Tongue (tissue), 1 donor: ENCODE measurements at regions not wholly inside any gene's neighbourhood (a gene's known extent, or its start where the extent isn't known, plus 50 kb on each side); places are given as distances from the start of the nearest gene placed in this dataset.
A peak's percentile ranks its signal among the peaks of the same experiment; 100 is the strongest.
"Not testable (repeated sequence)": the region's sequence is repeated elsewhere in the genome, so short reads cannot be mapped to it uniquely, and the experiment has no call there.

Experiments used
- DNase-seq: peaks from one replicate; pipeline ENCODE4 v3.0.0-alpha.2; 2015

DNA sequence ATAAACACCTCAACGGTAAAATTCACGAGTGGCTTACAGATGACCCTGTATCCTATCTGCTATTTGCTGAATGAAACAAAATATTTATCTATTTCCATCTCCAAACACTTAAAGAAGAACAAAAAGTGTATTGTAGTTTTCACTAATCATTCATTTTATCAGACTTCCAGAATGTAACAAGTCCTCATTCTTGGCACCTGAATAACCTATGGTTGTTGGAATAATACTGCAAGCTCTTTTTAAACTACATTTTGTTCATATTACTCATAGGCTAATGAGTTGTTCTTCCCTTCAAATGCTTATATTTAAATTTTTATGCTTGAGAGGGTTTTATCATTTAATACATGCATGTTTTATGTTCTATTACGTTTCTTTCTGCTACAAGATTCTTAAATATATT, 1434.1 kb downstream of the SI start:
- DNase-seq = no peak

GRCh38 chr3:163632722-163633121, 1445.6 kb downstream of the SI start:
- DNase-seq = no peak

GRCh38 chr3:163626753-163627152, 1451.5 kb downstream of the SI start:
- DNase-seq = no peak

- DNase-seq = peak; percentile 28
These were observed 1455.9 kb downstream of the SI start for GRCh38 chr3:163622384-163622783.

DNA sequence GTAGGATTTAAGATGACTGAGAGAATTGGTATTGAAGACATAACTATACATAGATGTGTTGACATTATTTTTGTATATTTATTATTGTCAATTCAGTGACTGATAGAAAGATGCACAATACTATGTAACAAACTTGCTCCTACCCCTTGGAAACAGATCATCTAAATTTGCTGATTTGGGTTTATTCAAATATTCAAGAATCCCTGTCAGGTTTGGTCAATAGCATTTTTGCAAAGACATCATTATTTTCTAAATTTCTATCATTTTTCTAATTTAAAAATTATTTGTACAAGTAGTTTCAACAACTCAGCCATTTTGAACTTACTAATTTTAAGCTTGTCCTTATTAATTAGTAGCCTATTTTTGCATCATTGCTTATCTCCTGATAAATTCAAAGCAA, 1463.4 kb downstream of the SI start:
- DNase-seq = no peak

GRCh38 chr3:163605915-163606314, 1472.4 kb downstream of the SI start:
- no peak for DNase-seq

DNA sequence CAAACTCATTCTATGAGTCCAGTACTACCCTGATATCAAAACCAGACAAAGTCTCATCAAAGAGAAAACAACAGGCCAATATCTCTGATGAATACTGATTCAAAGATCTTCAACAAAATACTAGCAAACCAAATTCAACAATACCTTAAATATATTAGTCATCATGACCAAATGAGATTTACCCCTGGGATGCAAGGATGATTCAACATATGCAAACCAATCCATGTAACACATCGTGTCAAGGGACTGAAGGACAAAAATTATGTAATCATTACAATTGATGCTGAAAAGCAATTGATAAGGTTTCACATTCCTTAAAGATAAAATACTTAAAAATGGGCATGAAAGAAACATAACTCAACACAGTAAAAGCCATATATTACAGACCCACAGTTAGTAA, 1476.9 kb downstream of the SI start:
- no peak for DNase-seq

GRCh38 chr3:163587342-163587741, 1491.0 kb downstream of the SI start:
- DNase-seq = no peak

- no peak for DNase-seq
These were observed 1495.3 kb downstream of the SI start for GRCh38 chr3:163582967-163583366.

GRCh38 chr3:163577271-163577670, 1501.0 kb downstream of the SI start:
- DNase-seq = peak; percentile 6

DNA sequence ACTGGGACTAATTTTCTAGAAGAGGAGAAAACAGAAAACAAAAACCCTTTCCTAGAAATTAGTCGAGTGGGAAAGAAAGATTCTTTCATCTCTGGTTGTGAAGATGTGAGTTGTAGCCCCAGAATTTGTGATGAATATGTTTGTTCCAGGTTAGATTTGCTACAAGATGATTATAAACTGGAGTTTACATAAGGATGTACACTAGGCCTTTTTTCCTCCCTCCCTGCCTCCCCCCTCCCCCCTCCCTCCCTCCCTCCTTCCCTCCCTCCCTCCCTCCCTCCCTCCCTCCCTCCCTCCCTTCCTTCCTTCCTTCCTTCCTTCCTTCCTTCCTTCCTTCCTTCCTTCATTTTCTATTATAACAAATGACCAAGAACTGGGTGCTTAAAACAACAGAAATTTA, 1502.0 kb downstream of the SI start:
- DNase-seq = no peak

- no peak for DNase-seq
These were observed 1505.0 kb downstream of the SI start for GRCh38 chr3:163573324-163573723.

- no peak for DNase-seq
These were observed 1505.4 kb downstream of the SI start for GRCh38 chr3:163572856-163573255.

- no peak for DNase-seq
These were observed 1514.8 kb downstream of the SI start for GRCh38 chr3:163563485-163563884.

DNA sequence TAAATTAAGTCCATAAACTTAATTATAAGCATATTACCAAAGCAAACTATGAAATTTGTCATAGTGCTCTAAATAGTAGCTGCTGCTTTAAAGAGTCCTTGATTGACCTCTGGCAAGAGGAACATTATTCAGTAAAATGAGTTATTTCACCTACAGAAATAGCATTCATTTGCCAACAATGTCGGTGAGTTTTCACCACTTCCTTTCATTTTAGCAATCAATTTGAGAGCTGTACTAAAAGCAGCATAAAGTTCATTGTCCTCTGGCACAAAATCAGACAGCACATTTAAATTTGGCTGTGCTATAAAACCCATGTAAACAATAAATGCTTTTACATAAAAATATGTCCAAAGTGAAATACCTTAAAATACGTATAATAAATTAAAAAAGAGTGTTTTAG, 1515.7 kb downstream of the SI start:
- DNase-seq = no peak

GRCh38 chr3:163561151-163561550, 1517.1 kb downstream of the SI start:
- DNase-seq = no peak

GRCh38 chr3:163560459-163560858, 1517.8 kb downstream of the SI start:
- DNase-seq = no peak

DNA sequence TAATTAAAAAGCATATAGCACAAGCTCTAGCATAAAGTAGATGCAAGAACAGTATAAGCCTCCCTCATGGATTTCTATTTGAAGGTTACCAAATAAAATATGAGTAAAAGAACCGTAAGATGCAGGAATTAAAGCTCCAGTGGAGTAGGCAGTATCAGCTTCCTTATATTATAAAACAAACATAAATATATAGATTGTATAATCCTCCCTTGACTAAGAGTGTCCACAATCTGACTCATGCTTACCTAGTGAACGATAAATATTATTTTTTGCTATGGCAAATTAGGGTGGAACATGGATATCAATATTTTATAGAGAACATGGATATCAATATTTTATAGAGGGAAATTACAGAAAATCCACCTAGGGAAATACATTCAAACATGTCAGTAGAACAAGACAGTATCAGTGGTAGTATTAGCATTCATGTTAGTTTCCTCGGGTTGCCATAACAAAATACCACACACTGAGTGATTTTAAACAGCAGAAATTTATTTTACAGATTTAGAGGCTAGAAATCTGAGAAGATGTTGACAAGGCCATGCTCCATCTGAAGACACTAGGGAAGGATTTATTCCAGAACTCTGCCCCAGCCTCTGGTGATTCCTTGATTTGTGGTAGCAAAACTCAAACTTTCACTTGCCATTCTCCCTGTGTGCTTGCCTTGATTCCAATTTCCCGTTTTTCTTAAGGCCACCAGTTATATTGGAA, 1521.3 kb downstream of the SI start:
- DNase-seq = no peak

- DNase-seq = no peak
These were observed 1522.4 kb downstream of the SI start for GRCh38 chr3:163555918-163556317.

GRCh38 chr3:163552659-163552966, 1525.7 kb downstream of the SI start:
- no peak for DNase-seq

- not testable (repeated sequence) for DNase-seq
These were observed 1526.2 kb downstream of the SI start for GRCh38 chr3:163551915-163552658.

GRCh38 chr3:163548015-163548414, 1530.3 kb downstream of the SI start:
- no peak for DNase-seq

- DNase-seq = no peak
These were observed 1531.1 kb downstream of the SI start for GRCh38 chr3:163547014-163547685.

GRCh38 chr3:163543662-163544061, 1534.6 kb downstream of the SI start:
- DNase-seq = no peak
